ENCODE measurements at regions not wholly inside any gene's neighbourhood (a gene's known extent, or its start where the extent isn't known, plus 50 kb on each side); places are given as distances from the start of the nearest gene placed in this dataset.

DNA sequence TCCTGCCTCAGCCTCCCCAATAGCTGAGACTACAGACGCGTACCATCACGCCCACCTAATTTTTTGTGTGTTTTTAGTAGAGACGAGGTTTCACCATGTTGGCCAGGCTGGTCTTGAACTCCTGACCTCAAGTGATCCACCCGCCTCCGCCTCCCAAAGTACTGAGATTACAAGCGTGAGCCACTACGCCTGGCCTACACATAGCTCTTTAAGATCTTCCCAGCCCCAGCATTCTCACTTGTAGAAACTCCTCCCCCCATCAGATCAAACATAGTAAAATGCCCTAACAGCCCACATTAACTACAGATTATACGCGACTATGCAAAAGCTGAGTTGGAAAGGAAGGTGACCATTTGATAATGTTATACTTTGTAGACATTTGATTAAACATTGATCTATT, 634.8 kb downstream of the MATN1 start:
- Histone ChIP-seq H4K20me1 (ENCODE audit: insufficient read depth, low read length) (no peaks in the 10 kb centered on the region), H3K27me3 (ENCODE audit: insufficient read depth, low read length) (no peaks in the 10 kb centered on the region), H3K4me2 (ENCODE audit: low read length) (no peak overlapping the region), H3K4me3 (ENCODE audit: insufficient read depth, low read depth, low read length) (no peak overlapping the region), H2AFZ (ENCODE audit: low read depth, low read length) (no peak overlapping the region), H3K36me3 (ENCODE audit: insufficient read depth, low read length) (no peaks in the 10 kb centered on the region), H3K9ac (ENCODE audit: low read length) (no peak overlapping the region), H3K79me2 (ENCODE audit: insufficient read depth, low read length) (no peaks in the 10 kb centered on the region), H3K27ac (ENCODE audit: low read depth, low read length) (no peak overlapping the region), H3K9me3 (ENCODE audit: insufficient read depth, low read depth, low read length) (peaks cover 20% of the 10 kb centered on the region), H3K4me1 (ENCODE audit: insufficient read depth, low read length) (peaks cover 23% of the 10 kb centered on the region)
- peaks cover 22% of the 10 kb centered on the region for H3K27me3 Mint-ChIP-seq (ENCODE audit: low read depth, unreplicated experiment)
- no peak for DNase-seq (ENCODE audit: low read depth)
- H3K27ac Mint-ChIP-seq (ENCODE audit: unreplicated experiment): no peak overlapping the region
- FAIRE-seq: no peak
- H3K9me3 Mint-ChIP-seq (ENCODE audit: unreplicated experiment): peaks cover 34% of the 10 kb centered on the region
- no peak overlapping the region for H3K4me3 Mint-ChIP-seq (ENCODE audit: unreplicated experiment)
- peaks cover 17% of the 10 kb centered on the region for H3K4me1 Mint-ChIP-seq (ENCODE audit: low read depth, unreplicated experiment)
- H3K36me3 Mint-ChIP-seq (ENCODE audit: low read depth, unreplicated experiment): peaks cover 2% of the 10 kb centered on the region
- TF ChIP-seq, protein P1, sequence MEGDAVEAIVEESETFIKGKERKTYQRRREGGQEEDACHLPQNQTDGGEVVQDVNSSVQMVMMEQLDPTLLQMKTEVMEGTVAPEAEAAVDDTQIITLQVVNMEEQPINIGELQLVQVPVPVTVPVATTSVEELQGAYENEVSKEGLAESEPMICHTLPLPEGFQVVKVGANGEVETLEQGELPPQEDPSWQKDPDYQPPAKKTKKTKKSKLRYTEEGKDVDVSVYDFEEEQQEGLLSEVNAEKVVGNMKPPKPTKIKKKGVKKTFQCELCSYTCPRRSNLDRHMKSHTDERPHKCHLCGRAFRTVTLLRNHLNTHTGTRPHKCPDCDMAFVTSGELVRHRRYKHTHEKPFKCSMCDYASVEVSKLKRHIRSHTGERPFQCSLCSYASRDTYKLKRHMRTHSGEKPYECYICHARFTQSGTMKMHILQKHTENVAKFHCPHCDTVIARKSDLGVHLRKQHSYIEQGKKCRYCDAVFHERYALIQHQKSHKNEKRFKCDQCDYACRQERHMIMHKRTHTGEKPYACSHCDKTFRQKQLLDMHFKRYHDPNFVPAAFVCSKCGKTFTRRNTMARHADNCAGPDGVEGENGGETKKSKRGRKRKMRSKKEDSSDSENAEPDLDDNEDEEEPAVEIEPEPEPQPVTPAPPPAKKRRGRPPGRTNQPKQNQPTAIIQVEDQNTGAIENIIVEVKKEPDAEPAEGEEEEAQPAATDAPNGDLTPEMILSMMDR (IDR thresholded peaks at IDR 0.05; ENCODE audit: insufficient read depth, low read depth, low read length): no peak
- TF ChIP-seq EZH2 (IDR thresholded peaks at IDR 0.05; ENCODE audit: insufficient read depth, low read length): no peak

DNA sequence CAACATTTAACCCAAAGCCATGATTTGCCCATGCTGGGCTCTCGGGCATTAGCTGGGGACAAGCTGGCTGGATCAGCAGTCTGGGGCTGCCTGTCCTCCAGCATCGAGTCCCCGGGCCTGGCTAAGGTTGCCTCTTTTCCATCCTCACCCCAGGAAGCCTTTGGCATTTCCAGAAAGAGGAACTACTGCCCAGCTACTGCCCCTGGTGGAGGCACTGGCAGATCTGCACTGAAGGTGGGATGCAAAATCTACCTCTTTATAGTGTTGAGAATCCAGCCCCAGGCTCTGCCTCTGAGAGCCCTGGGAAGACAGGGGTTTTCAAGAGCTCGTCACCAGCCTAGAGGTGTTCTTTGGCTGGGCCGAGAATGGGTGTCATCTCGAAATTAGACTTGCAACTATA, 635.9 kb downstream of the MATN1 start:
- Histone ChIP-seq H3K4me3 (ENCODE audit: insufficient read depth, low read depth, low read length) (no peak overlapping the region), H3K9me3 (ENCODE audit: insufficient read depth, low read depth, low read length) (peaks cover 14% of the 10 kb centered on the region), H2AFZ (ENCODE audit: low read depth, low read length) (no peak overlapping the region), H3K4me2 (ENCODE audit: low read length) (no peak overlapping the region), H3K4me1 (ENCODE audit: insufficient read depth, low read length) (peaks cover 29% of the 10 kb centered on the region), H4K20me1 (ENCODE audit: insufficient read depth, low read length) (no peaks in the 10 kb centered on the region), H3K36me3 (ENCODE audit: insufficient read depth, low read length) (no peaks in the 10 kb centered on the region), H3K27me3 (ENCODE audit: insufficient read depth, low read length) (no peaks in the 10 kb centered on the region), H3K27ac (ENCODE audit: low read depth, low read length) (no peak overlapping the region), H3K9ac (ENCODE audit: low read length) (no peak overlapping the region), H3K79me2 (ENCODE audit: insufficient read depth, low read length) (no peaks in the 10 kb centered on the region)
- no peak overlapping the region for H3K27ac Mint-ChIP-seq (ENCODE audit: unreplicated experiment)
- FAIRE-seq (no peak), DNase-seq (ENCODE audit: low read depth) (no peak)
- TF ChIP-seq, protein P1 (IDR thresholded peaks at IDR 0.05; ENCODE audit: insufficient read depth, low read depth, low read length): peak; percentile 34
- no peak for TF ChIP-seq EZH2 (IDR thresholded peaks at IDR 0.05; ENCODE audit: insufficient read depth, low read length)
- H3K4me3 Mint-ChIP-seq (ENCODE audit: unreplicated experiment): no peak overlapping the region
- H3K4me1 Mint-ChIP-seq (ENCODE audit: low read depth, unreplicated experiment): peaks cover 23% of the 10 kb centered on the region
- peaks cover 22% of the 10 kb centered on the region for H3K27me3 Mint-ChIP-seq (ENCODE audit: low read depth, unreplicated experiment)
- peaks cover 26% of the 10 kb centered on the region for H3K9me3 Mint-ChIP-seq (ENCODE audit: unreplicated experiment)
- peaks cover 2% of the 10 kb centered on the region for H3K36me3 Mint-ChIP-seq (ENCODE audit: low read depth, unreplicated experiment)

DNA sequence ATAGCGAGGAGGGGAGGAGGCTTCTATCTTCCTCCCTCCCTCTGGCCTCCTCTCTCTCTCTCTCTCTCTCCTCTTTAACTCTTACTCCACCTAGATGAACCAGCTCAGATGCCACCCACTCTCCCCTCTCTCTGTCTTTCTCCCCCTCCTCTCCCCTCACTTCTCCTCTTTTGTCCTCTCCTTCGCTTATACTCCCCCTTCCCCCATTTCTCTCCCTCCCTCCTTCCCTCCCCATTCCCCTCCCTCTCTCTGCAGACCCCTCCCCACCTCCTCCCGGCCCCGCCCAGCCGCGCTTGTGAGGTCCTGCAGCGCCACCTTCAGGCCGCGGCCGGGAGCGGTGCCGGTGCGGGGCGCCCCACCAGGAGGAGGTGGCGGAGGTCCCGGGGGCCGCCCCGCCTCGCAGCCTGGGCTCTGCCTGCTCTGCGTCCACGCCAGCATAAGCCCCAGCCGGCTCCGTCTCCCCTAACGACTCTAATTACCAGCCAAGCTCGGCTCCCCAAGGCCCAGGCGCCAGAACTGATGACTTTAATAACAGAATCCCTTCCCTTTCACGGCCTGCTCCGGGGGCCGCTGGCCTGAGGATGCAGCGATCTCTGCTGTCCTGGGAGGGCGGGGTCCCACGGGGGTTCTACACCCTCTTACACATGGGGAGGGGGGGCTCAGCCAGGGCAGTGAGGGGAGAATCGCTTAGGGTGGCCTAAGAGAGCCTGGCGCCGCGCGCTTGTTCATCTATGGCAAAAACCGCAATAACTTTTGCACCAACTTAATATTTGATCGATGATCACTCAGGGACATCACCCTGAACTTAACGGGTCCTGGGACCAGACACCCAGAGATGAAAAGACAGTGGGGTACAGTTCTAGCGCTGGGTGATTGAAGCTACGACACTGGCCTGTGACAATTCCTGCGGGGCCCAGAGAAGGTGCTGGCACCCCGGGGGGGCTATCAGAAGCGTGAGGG, 637.3 kb downstream of the MATN1 start:
- no peak overlapping the region for H3K27ac Mint-ChIP-seq (ENCODE audit: unreplicated experiment)
- Histone ChIP-seq H2AFZ (ENCODE audit: low read depth, low read length) (peak overlapping the region; percentile 77), H3K79me2 (ENCODE audit: insufficient read depth, low read length) (no peaks in the 10 kb centered on the region), H3K27me3 (ENCODE audit: insufficient read depth, low read length) (no peaks in the 10 kb centered on the region), H3K4me1 (ENCODE audit: insufficient read depth, low read length) (peaks cover 29% of the 10 kb centered on the region), H3K9ac (ENCODE audit: low read length) (peak overlapping the region; percentile 38), H3K4me3 (ENCODE audit: insufficient read depth, low read depth, low read length) (no peak overlapping the region), H3K27ac (ENCODE audit: low read depth, low read length) (no peak overlapping the region), H3K36me3 (ENCODE audit: insufficient read depth, low read length) (no peaks in the 10 kb centered on the region), H4K20me1 (ENCODE audit: insufficient read depth, low read length) (no peaks in the 10 kb centered on the region), H3K9me3 (ENCODE audit: insufficient read depth, low read depth, low read length) (peaks cover 2% of the 10 kb centered on the region), H3K4me2 (ENCODE audit: low read length) (peak overlapping the region; percentile 77)
- TF ChIP-seq, protein P1 (IDR thresholded peaks at IDR 0.05; ENCODE audit: insufficient read depth, low read depth, low read length): no peak
- no peak for TF ChIP-seq EZH2 (IDR thresholded peaks at IDR 0.05; ENCODE audit: insufficient read depth, low read length)
- no peak overlapping the region for H3K4me3 Mint-ChIP-seq (ENCODE audit: unreplicated experiment)
- H3K9me3 Mint-ChIP-seq (ENCODE audit: unreplicated experiment): peaks cover 13% of the 10 kb centered on the region
- DNase-seq (ENCODE audit: low read depth) (peak; percentile 43), FAIRE-seq (no peak)
- H3K36me3 Mint-ChIP-seq (ENCODE audit: low read depth, unreplicated experiment): peaks cover 2% of the 10 kb centered on the region
- peaks cover 19% of the 10 kb centered on the region for H3K27me3 Mint-ChIP-seq (ENCODE audit: low read depth, unreplicated experiment)
- peaks cover 23% of the 10 kb centered on the region for H3K4me1 Mint-ChIP-seq (ENCODE audit: low read depth, unreplicated experiment)
